GM04503 (cell line): ENCODE measurements at regions not wholly inside any gene's neighbourhood (a gene's known extent, or its start where the extent isn't known, plus 50 kb on each side); places are given as distances from the start of the nearest gene placed in this dataset.
"Not testable (repeated sequence)": the region's sequence is repeated elsewhere in the genome, so short reads cannot be mapped to it uniquely, and the experiment has no call there.

Experiments
- DNase-seq: peaks from one replicate; pipeline ENCODE4 v3.0.0-alpha.2; 2012; ENCODE audit warnings: low read depth

GRCh38 chr3:21894459-21895340, 143.7 kb upstream of the ZNF385D start:
- DNase-seq = no peak

- DNase-seq = no peak
Observed at GRCh38 chr3:21898316-21898715, 147.3 kb upstream of the ZNF385D start.

GRCh38 chr3:21901484-21901883, 150.5 kb upstream of the ZNF385D start:
- no peak for DNase-seq

- DNase-seq = no peak
Observed at GRCh38 chr3:21902956-21903355, 151.9 kb upstream of the ZNF385D start.

- no peak for DNase-seq
Observed at GRCh38 chr3:21909096-21909495, 158.1 kb upstream of the ZNF385D start.

- DNase-seq = no peak
Observed at GRCh38 chr3:21912711-21913110, 161.7 kb upstream of the ZNF385D start.

- peak; percentile 73 for DNase-seq
Observed at GRCh38 chr3:21913791-21914190, 162.8 kb upstream of the ZNF385D start.

GRCh38 chr3:21914451-21914850, 163.4 kb upstream of the ZNF385D start:
- no peak for DNase-seq

GRCh38 chr3:21919383-21919782, 168.4 kb upstream of the ZNF385D start:
- no peak for DNase-seq

- peak; percentile 88 for DNase-seq
Observed at GRCh38 chr3:21920421-21920861, 169.4 kb upstream of the ZNF385D start.

- not testable (repeated sequence) for DNase-seq
Observed at GRCh38 chr3:21923156-21923555, 172.1 kb upstream of the ZNF385D start.

GRCh38 chr3:21927261-21927660, 176.3 kb upstream of the ZNF385D start:
- no peak for DNase-seq

- no peak for DNase-seq
Observed at GRCh38 chr3:21934591-21934990, 183.6 kb upstream of the ZNF385D start.

GRCh38 chr3:21936207-21936606, 185.2 kb upstream of the ZNF385D start:
- no peak for DNase-seq

GRCh38 chr3:21938267-21938681, 187.3 kb upstream of the ZNF385D start:
- DNase-seq = no peak

GRCh38 chr3:21942328-21942727, 191.3 kb upstream of the ZNF385D start:
- DNase-seq = peak; percentile 95

- no peak for DNase-seq
Observed at GRCh38 chr3:21944251-21944650, 193.2 kb upstream of the ZNF385D start.

- no peak for DNase-seq
Observed at GRCh38 chr3:21952856-21953255, 201.8 kb upstream of the ZNF385D start.

GRCh38 chr3:21954709-21955108, 203.7 kb upstream of the ZNF385D start:
- DNase-seq = peak; percentile 64

- no peak for DNase-seq
Observed at GRCh38 chr3:21955406-21955805, 204.4 kb upstream of the ZNF385D start.

- DNase-seq = no peak
Observed at GRCh38 chr3:21960033-21960432, 209.0 kb upstream of the ZNF385D start.

- DNase-seq = no peak
Observed at GRCh38 chr3:21962456-21962855, 211.4 kb upstream of the ZNF385D start.

- not testable (repeated sequence) for DNase-seq
Observed at GRCh38 chr3:21966457-21966856, 215.4 kb upstream of the ZNF385D start.

- no peak for DNase-seq
Observed at GRCh38 chr3:21979706-21980105, 228.7 kb upstream of the ZNF385D start.
